Esophagus squamous epithelium (tissue), 5 donors: ENCODE measurements at regions not wholly inside any gene's neighbourhood (a gene's known extent, or its start where the extent isn't known, plus 50 kb on each side); places are given as distances from the start of the nearest gene placed in this dataset.

Experiments
- DNase-seq: peaks from one replicate; lab custom pipeline; 2025; lab: John Stamatoyannopoulos, UW
- H3K27ac ChIP-seq, 4 donors: fragments of 200-600 bp; sonication (generic); one replicate each; pipeline ENCODE4 v1.5.1; 2016 to 2019; ENCODE audit warnings: mild to moderate bottlenecking in 1 of 4
- H3K27me3 ChIP-seq, 4 donors: fragments of 200-600 bp; sonication (generic); 1 replicate in 3 of 4; 2 replicates in 1 of 4; pipeline versions ENCODE4 v1.5.1 to v1.6.0; 2017 to 2021; ENCODE audit warnings: antibody characterized with exemption in 1 of 4
- H3K36me3 ChIP-seq, 3 donors: fragments of 200-600 bp; sonication (generic); one replicate each; pipeline ENCODE4 v1.5.1; 2016 to 2019
- H3K4me1 ChIP-seq, 3 donors: fragments of 200-600 bp; sonication (generic); one replicate each; pipeline ENCODE4 v1.5.1; 2017 to 2019
- H3K4me3 ChIP-seq, 4 donors: fragments of 200-600 bp; sonication (generic); 1 replicate in 3 of 4; 2 replicates in 1 of 4; pipeline ENCODE4 v1.5.1; 2016 to 2019; ENCODE audit warnings: mild to moderate bottlenecking in 2 of 4, moderate library complexity in 1 of 4
- H3K9me3 ChIP-seq, 3 donors: fragments of 200-600 bp; sonication (generic); one replicate each; pipeline ENCODE4 v1.5.1; 2016 to 2019
- CTCF ChIP-seq, 6 experiments: fragments of 450-650 bp in 4 of 6; fragments of 200-600 bp in 2 of 6; sonication (generic) in 2 of 6; IDR thresholded peaks; one replicate each; pipeline ENCODE4 v1.5.1; 2016 to 2019; ENCODE audit warnings: antibody characterized with exemption in 6 of 6, mild to moderate bottlenecking in 4 of 6, moderate library complexity in 4 of 6
- POLR2A ChIP-seq, 4 donors: fragments of 450-650 bp; IDR thresholded peaks; one replicate each; pipeline ENCODE4 v1.6.1; 2017; ENCODE audit warnings: antibody characterized with exemption in 4 of 4, mild to moderate bottlenecking in 4 of 4, moderate library complexity in 3 of 4
- WGBS, 2 donors: methylation state at CpG; one replicate each; pipeline ENCODE4 v1.1.5; 2018; 5-methylcytosine and 5-hydroxymethylcytosine counted together
- intact Hi-C: fragments of 100-400 bp; cut with DNase I; formaldehyde crosslinking; loops from one replicate; pipeline ENCODE4 v1.15.0; 2022
- donor health status: DM: yes; HTN: yes; CAD: no.

GRCh38 chr17:11182430-11182829 is 58.6 kb upstream of the SHISA6 start:
- no peaks in the 10 kb centered on the region for H3K27me3 ChIP-seq
- intact Hi-C loops: no loop called here
- peaks cover 0 to 22% (median 5%) of the 10 kb centered on the region in 3 donors for H3K4me1 ChIP-seq
- H3K36me3 ChIP-seq: no peaks in the 10 kb centered on the region
- TF ChIP-seq CTCF (IDR thresholded peaks at IDR 0.05) (no peak), POLR2A (IDR thresholded peaks at IDR 0.05) (no peak)
- H3K27ac ChIP-seq: no peak overlapping the region
- H3K9me3 ChIP-seq: no peaks in the 10 kb centered on the region
- H3K4me3 ChIP-seq: no peak overlapping the region
- DNase-seq: no peak
- 20 to 33% methylated on average over 2 to 3 of the region's 3 CpGs for WGBS, 2 donors

GRCh38 chr17:11178581-11178980 is 62.4 kb upstream of the SHISA6 start:
- H3K9me3 ChIP-seq: no peaks in the 10 kb centered on the region
- H3K4me3 ChIP-seq: no peak overlapping the region
- H3K27me3 ChIP-seq: no peaks in the 10 kb centered on the region
- no peaks in the 10 kb centered on the region for H3K36me3 ChIP-seq
- intact Hi-C loops: no loop called here
- TF ChIP-seq CTCF (IDR thresholded peaks at IDR 0.05) (no peak), POLR2A (IDR thresholded peaks at IDR 0.05) (no peak)
- DNase-seq: no peak
- 17 to 41% methylated on average over 3 of the region's 3 CpGs for WGBS, 2 donors
- peaks cover 0 to 55% (median 29%) of the 10 kb centered on the region in 3 donors for H3K4me1 ChIP-seq
- H3K27ac ChIP-seq: no peak overlapping the region

- no peak for TF ChIP-seq POLR2A (IDR thresholded peaks at IDR 0.05)
- TF ChIP-seq CTCF (IDR thresholded peaks at IDR 0.05): no peak
- Histone ChIP-seq H3K4me3 (no peak overlapping the region), H3K36me3 (no peaks in the 10 kb centered on the region), H3K9me3 (no peaks in the 10 kb centered on the region), H3K27ac (no peak overlapping the region), H3K4me1 (peaks cover 0 to 46% (median 29%) of the 10 kb centered on the region in 3 donors), H3K27me3 (no peaks in the 10 kb centered on the region)
- intact Hi-C loops: no loop called here
- DNase-seq: no peak
- WGBS, 2 donors: 39 to 47% methylated on average over 1 of the region's 1 CpG
Measured at GRCh38 chr17:11177340-11177739, 63.7 kb upstream of the SHISA6 start.

- Histone ChIP-seq H3K27ac (no peak overlapping the region), H3K27me3 (no peaks in the 10 kb centered on the region), H3K9me3 (no peaks in the 10 kb centered on the region), H3K36me3 (no peaks in the 10 kb centered on the region), H3K4me1 (peaks cover 0 to 45% (median 29%) of the 10 kb centered on the region in 3 donors), H3K4me3 (no peak overlapping the region)
- TF ChIP-seq POLR2A (IDR thresholded peaks at IDR 0.05): no peak
- TF ChIP-seq CTCF (IDR thresholded peaks at IDR 0.05): no peak
- no peak for DNase-seq
- intact Hi-C loops: no loop called here
- 25 to 31% methylated on average over 6 of the region's 7 CpGs for WGBS, 2 donors
Measured at GRCh38 chr17:11176549-11176948, 64.5 kb upstream of the SHISA6 start.

- TF ChIP-seq POLR2A (IDR thresholded peaks at IDR 0.05): no peak
- TF ChIP-seq CTCF (IDR thresholded peaks at IDR 0.05): no peak
- Histone ChIP-seq H3K36me3 (no peaks in the 10 kb centered on the region), H3K4me1 (peaks cover 0 to 17% (median 10%) of the 10 kb centered on the region in 3 donors), H3K27ac (no peak overlapping the region), H3K27me3 (no peaks in the 10 kb centered on the region), H3K9me3 (peaks cover 0 to 6% (median 2%) of the 10 kb centered on the region in 3 donors), H3K4me3 (no peak overlapping the region)
- DNase-seq: no peak
- intact Hi-C loops: no loop called here
- 72 to 75% methylated on average over 6 to 7 of the region's 7 CpGs for WGBS, 2 donors
Measured at GRCh38 chr17:11170881-11171280, 70.1 kb upstream of the SHISA6 start.
